ENCODE measurements at regions not wholly inside any gene's neighbourhood (a gene's known extent, or its start where the extent isn't known, plus 50 kb on each side); places are given as distances from the start of the nearest gene placed in this dataset.

- no peak overlapping the region for H3K4me3 ChIP-seq
- no peak for DNase-seq
- intact Hi-C loops (cut with DNase I), result no loop called here
- WGBS, 3 donors, result 92 to 100% (median 99%) methylated on average over 2 of the region's 2 CpGs
- H3K4me1 ChIP-seq (ENCODE audit: insufficient read depth), result no peaks in the 10 kb centered on the region
- H3K9me3 ChIP-seq, result no peaks in the 10 kb centered on the region
- no peaks in the 10 kb centered on the region for H3K36me3 ChIP-seq
- TF ChIP-seq EP300 (IDR thresholded peaks at IDR 0.05) (no peak), CTCF (IDR thresholded peaks at IDR 0.05) (no peak), POLR2A (IDR thresholded peaks at IDR 0.05) (no peak)
- H3K27me3 ChIP-seq, result no peaks in the 10 kb centered on the region
- H3K27ac ChIP-seq, result no peak overlapping the region
Measured at GRCh38 chr12:105806400-105806770, 332.4 kb downstream of the NUAK1 start.

- H3K4me3 ChIP-seq, result no peak overlapping the region
- no peaks in the 10 kb centered on the region for H3K36me3 ChIP-seq
- intact Hi-C loops (cut with DNase I), result no loop called here
- no peaks in the 10 kb centered on the region for H3K27me3 ChIP-seq
- H3K27ac ChIP-seq, result no peak overlapping the region
- H3K4me1 ChIP-seq (ENCODE audit: insufficient read depth), result no peaks in the 10 kb centered on the region
- DNase-seq, result no peak
- H3K9me3 ChIP-seq, result no peaks in the 10 kb centered on the region
- TF ChIP-seq EP300 (IDR thresholded peaks at IDR 0.05) (no peak), CTCF (IDR thresholded peaks at IDR 0.05) (no peak), POLR2A (IDR thresholded peaks at IDR 0.05) (no peak)
- WGBS, 3 donors, result 34 to 51% (median 37%) methylated on average over 1 of the region's 1 CpG
Measured at GRCh38 chr12:105812366-105812765, 326.4 kb downstream of the NUAK1 start.

GRCh38 chr12:105813201-105813600 is 325.6 kb downstream of the NUAK1 start:
- Histone ChIP-seq H3K36me3 (no peaks in the 10 kb centered on the region), H3K27me3 (no peaks in the 10 kb centered on the region), H3K27ac (no peak overlapping the region), H3K9me3 (no peaks in the 10 kb centered on the region), H3K4me3 (no peak overlapping the region), H3K4me1 (ENCODE audit: insufficient read depth) (no peaks in the 10 kb centered on the region)
- no peak for DNase-seq
- intact Hi-C loops (cut with DNase I), result no loop called here
- TF ChIP-seq CTCF (IDR thresholded peaks at IDR 0.05) (no peak), EP300 (IDR thresholded peaks at IDR 0.05) (no peak), POLR2A (IDR thresholded peaks at IDR 0.05) (no peak)
- 66 to 82% (median 69%) methylated on average over 5 of the region's 5 CpGs for WGBS, 3 donors

GRCh38 chr12:105814283-105814682 is 324.5 kb downstream of the NUAK1 start:
- Histone ChIP-seq H3K4me1 (ENCODE audit: insufficient read depth) (no peaks in the 10 kb centered on the region), H3K36me3 (no peaks in the 10 kb centered on the region), H3K27ac (no peak overlapping the region), H3K4me3 (no peak overlapping the region), H3K9me3 (no peaks in the 10 kb centered on the region), H3K27me3 (no peaks in the 10 kb centered on the region)
- TF ChIP-seq POLR2A (IDR thresholded peaks at IDR 0.05), result no peak
- TF ChIP-seq CTCF (IDR thresholded peaks at IDR 0.05), result no peak
- no peak for TF ChIP-seq EP300 (IDR thresholded peaks at IDR 0.05)
- no peak for DNase-seq
- 86 to 96% (median 91%) methylated on average over 4 of the region's 4 CpGs for WGBS, 3 donors
- intact Hi-C loops (cut with DNase I), result no loop called here

- no peak for DNase-seq
- intact Hi-C loops (cut with DNase I), result no loop called here
- Histone ChIP-seq H3K36me3 (no peaks in the 10 kb centered on the region), H3K4me3 (no peak overlapping the region), H3K9me3 (no peaks in the 10 kb centered on the region), H3K27me3 (no peaks in the 10 kb centered on the region), H3K27ac (no peak overlapping the region), H3K4me1 (ENCODE audit: insufficient read depth) (peaks cover 2% of the 10 kb centered on the region)
- TF ChIP-seq EP300 (IDR thresholded peaks at IDR 0.05) (no peak), CTCF (IDR thresholded peaks at IDR 0.05) (no peak), POLR2A (IDR thresholded peaks at IDR 0.05) (no peak)
- WGBS, 3 donors, result 74 to 90% (median 87%) methylated on average over 2 of the region's 2 CpGs
Measured at GRCh38 chr12:105819549-105819948, 319.2 kb downstream of the NUAK1 start.

All from ovary (tissue), 7 donors.